Astrocyte of the spinal cord (primary cell): ENCODE measurements at regions not wholly inside any gene's neighbourhood (a gene's known extent, or its start where the extent isn't known, plus 50 kb on each side); places are given as distances from the start of the nearest gene placed in this dataset.

ENCODE experiments used
- DNase-seq: peaks from one replicate; pipeline ENCODE4 v3.0.0; 2011; ENCODE audit warnings: low read depth, low spot score
- H3K4me3 ChIP-seq: 2 replicates; pipeline ENCODE4 v1.5.1; 2011; ENCODE audit warnings: low read depth, mild to moderate bottlenecking, low read length, moderate library complexity
- CTCF ChIP-seq: IDR thresholded peaks from 2 replicates; pipeline ENCODE4 v1.5.1; 2012; ENCODE audit warnings: low read depth, mild to moderate bottlenecking, low read length, inconsistent platforms
- in situ Hi-C: cut with HindIII; loops from 2 replicates; pipeline ENCODE4 v1.10.0; 2017; ENCODE audit warnings: low sequenced_read_pairs

- in situ Hi-C loops: no loop called here
- TF ChIP-seq CTCF: no peak
- no peak overlapping the region for H3K4me3 ChIP-seq
- no peak for DNase-seq
These were observed 202.2 kb downstream of the RNF152 start for GRCh38 chr18:61690418-61691138.

- in situ Hi-C loops: no loop called here
- no peak for TF ChIP-seq CTCF
- no peak overlapping the region for H3K4me3 ChIP-seq
- no peak for DNase-seq
These were observed 205.5 kb downstream of the RNF152 start for GRCh38 chr18:61687317-61687716.

- TF ChIP-seq CTCF: no peak
- in situ Hi-C loops: no loop called here
- no peak overlapping the region for H3K4me3 ChIP-seq
- no peak for DNase-seq
These were observed 209.0 kb downstream of the RNF152 start for GRCh38 chr18:61683856-61684255.

GRCh38 chr18:61681065-61681464 lies 211.7 kb downstream of the RNF152 start:
- no peak for DNase-seq
- no peak overlapping the region for H3K4me3 ChIP-seq
- in situ Hi-C loops: no loop called here
- no peak for TF ChIP-seq CTCF

GRCh38 chr18:61679836-61680235 lies 213.0 kb downstream of the RNF152 start:
- in situ Hi-C loops: no loop called here
- H3K4me3 ChIP-seq: no peak overlapping the region
- TF ChIP-seq CTCF: no peak
- peak; percentile 20 for DNase-seq

GRCh38 chr18:61677435-61677970 lies 215.3 kb downstream of the RNF152 start:
- in situ Hi-C loops: no loop called here
- TF ChIP-seq CTCF: no peak
- no peak overlapping the region for H3K4me3 ChIP-seq
- no peak for DNase-seq
